GDM1 (cell line): ENCODE measurements at regions not wholly inside any gene's neighbourhood (a gene's known extent, or its start where the extent isn't known, plus 50 kb on each side); places are given as distances from the start of the nearest gene placed in this dataset.
"Not testable (repeated sequence)": the region's sequence is repeated elsewhere in the genome, so short reads cannot be mapped to it uniquely, and the experiment has no call there.

ENCODE experiments used
- DNase-seq: peaks from one replicate; lab custom pipeline; 2025; lab: John Stamatoyannopoulos, UW

- DNase-seq = no peak
Observed at GRCh38 chr7:12884856-12885440, 197.5 kb downstream of the ARL4A start.

GRCh38 chr7:12888717-12889116, 201.3 kb downstream of the ARL4A start:
- no peak for DNase-seq

- DNase-seq = no peak
Observed at GRCh38 chr7:12889391-12889790, 202.0 kb downstream of the ARL4A start.

- DNase-seq = no peak
Observed at GRCh38 chr7:12890586-12890985, 203.2 kb downstream of the ARL4A start.

- DNase-seq = no peak
Observed at GRCh38 chr7:12893292-12893691, 205.9 kb downstream of the ARL4A start.

- no peak for DNase-seq
Observed at GRCh38 chr7:12895296-12895695, 207.9 kb downstream of the ARL4A start.

GRCh38 chr7:12896316-12896715, 208.9 kb downstream of the ARL4A start:
- no peak for DNase-seq

- no peak for DNase-seq
Observed at GRCh38 chr7:12898004-12898403, 210.6 kb downstream of the ARL4A start.

- DNase-seq = no peak
Observed at GRCh38 chr7:12898620-12899019, 211.2 kb downstream of the ARL4A start.

- DNase-seq = no peak
Observed at GRCh38 chr7:12905671-12906070, 218.2 kb downstream of the ARL4A start.

GRCh38 chr7:12907774-12908173, 220.3 kb downstream of the ARL4A start:
- no peak for DNase-seq

GRCh38 chr7:12909483-12909882, 222.1 kb downstream of the ARL4A start:
- DNase-seq = no peak

- DNase-seq = no peak
Observed at GRCh38 chr7:12911053-12911452, 223.6 kb downstream of the ARL4A start.

- DNase-seq = no peak
Observed at GRCh38 chr7:12913002-12913401, 225.6 kb downstream of the ARL4A start.

GRCh38 chr7:12917801-12918200, 230.4 kb downstream of the ARL4A start:
- no peak for DNase-seq

- no peak for DNase-seq
Observed at GRCh38 chr7:12921751-12922345, 234.4 kb downstream of the ARL4A start.

GRCh38 chr7:12923971-12924370, 236.5 kb downstream of the ARL4A start:
- no peak for DNase-seq

GRCh38 chr7:12926206-12926605, 238.8 kb downstream of the ARL4A start:
- no peak for DNase-seq

GRCh38 chr7:12927635-12928434, 240.4 kb downstream of the ARL4A start:
- no peak for DNase-seq

- DNase-seq = no peak
Observed at GRCh38 chr7:12929476-12930140, 242.2 kb downstream of the ARL4A start.

GRCh38 chr7:12930534-12930933, 243.1 kb downstream of the ARL4A start:
- DNase-seq = no peak

GRCh38 chr7:12931465-12931864, 244.0 kb downstream of the ARL4A start:
- not testable (repeated sequence) for DNase-seq

GRCh38 chr7:12939694-12940093, 252.3 kb downstream of the ARL4A start:
- DNase-seq = no peak
